RWPE2 (cell line): ENCODE measurements at regions not wholly inside any gene's neighbourhood (a gene's known extent, or its start where the extent isn't known, plus 50 kb on each side); places are given as distances from the start of the nearest gene placed in this dataset.
"Not testable (repeated sequence)": the region's sequence is repeated elsewhere in the genome, so short reads cannot be mapped to it uniquely, and the experiment has no call there.

Experiments used
- ATAC-seq: fragments of 200-7000 bp; cut with Tn5 transposase; 3 replicates; pipeline ENCODE4 v1.9.1; 2021; ENCODE audit warnings: low read depth
- DNase-seq: peaks from one replicate; pipeline ENCODE4 v3.0.0-alpha.2; 2020; ENCODE audit warnings: low spot score
- H3K27ac ChIP-seq: fragments of 450-650 bp; 2 replicates; pipeline ENCODE4 v1.5.1; 2017; ENCODE audit warnings: mild to moderate bottlenecking; ENCODE audit not compliant: poor library complexity, severe bottlenecking
- H3K27me3 ChIP-seq: fragments of 250-450 bp; sonication (Bioruptor Pico); 2 replicates; pipeline ENCODE4 v1.5.1; 2021; ENCODE audit warnings: mild to moderate bottlenecking, moderate library complexity; ENCODE audit not compliant: insufficient read depth, poor library complexity, severe bottlenecking
- H3K36me3 ChIP-seq: fragments of 250-450 bp; sonication (Bioruptor Pico); 2 replicates; pipeline ENCODE4 v1.5.1; 2020; ENCODE audit warnings: low read depth, mild to moderate bottlenecking, moderate library complexity
- H3K4me1 ChIP-seq: fragments of 250-450 bp; sonication (Bioruptor Pico); 2 replicates; pipeline ENCODE4 v1.5.1; 2021; ENCODE audit warnings: mild to moderate bottlenecking, moderate library complexity; ENCODE audit not compliant: insufficient read depth, poor library complexity, severe bottlenecking
- H3K4me3 ChIP-seq: fragments of 250-450 bp; sonication (Bioruptor Pico); 2 replicates; pipeline ENCODE4 v1.5.1; 2021; ENCODE audit warnings: mild to moderate bottlenecking, moderate library complexity; ENCODE audit not compliant: severe bottlenecking
- H3K9me3 ChIP-seq: fragments of 250-450 bp; sonication (Bioruptor Pico); 2 replicates; pipeline ENCODE4 v1.5.1; 2021; ENCODE audit warnings: mild to moderate bottlenecking, moderate library complexity; ENCODE audit not compliant: severe bottlenecking
- CTCF ChIP-seq: fragments of 450-650 bp; IDR thresholded peaks from one replicate; pipeline ENCODE4 v1.5.1; 2017; ENCODE audit warnings: mild to moderate bottlenecking, moderate library complexity; ENCODE audit not compliant: poor library complexity, severe bottlenecking

DNA sequence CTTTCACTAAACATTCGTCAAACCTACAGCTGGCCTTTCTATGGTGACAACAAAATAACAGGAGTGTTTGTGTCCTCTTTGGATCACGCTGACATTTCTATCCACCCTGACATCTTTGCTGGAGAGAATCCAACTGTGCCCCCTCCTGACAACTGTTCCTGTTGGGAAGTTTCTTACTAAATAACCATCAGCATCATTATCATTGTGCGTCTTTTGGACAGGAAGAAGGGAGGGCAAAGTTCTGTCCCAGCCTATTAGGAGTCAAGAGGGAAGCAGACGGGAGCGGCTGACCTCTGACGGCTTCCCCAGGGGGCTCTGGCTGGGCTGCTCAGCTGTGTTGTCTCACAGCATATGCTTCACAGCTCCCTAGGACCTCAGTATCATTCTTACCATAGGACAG is 195.9 kb upstream of the SULF2 start:
- Histone ChIP-seq H3K36me3 (no peaks in the 10 kb centered on the region), H3K4me3 (no peak overlapping the region), H3K9me3 (no peaks in the 10 kb centered on the region), H3K4me1 (peaks cover 9% of the 10 kb centered on the region), H3K27me3 (no peaks in the 10 kb centered on the region), H3K27ac (no peak overlapping the region)
- no peak for ATAC-seq
- DNase-seq, result peak; percentile 21
- no peak for TF ChIP-seq CTCF

DNA sequence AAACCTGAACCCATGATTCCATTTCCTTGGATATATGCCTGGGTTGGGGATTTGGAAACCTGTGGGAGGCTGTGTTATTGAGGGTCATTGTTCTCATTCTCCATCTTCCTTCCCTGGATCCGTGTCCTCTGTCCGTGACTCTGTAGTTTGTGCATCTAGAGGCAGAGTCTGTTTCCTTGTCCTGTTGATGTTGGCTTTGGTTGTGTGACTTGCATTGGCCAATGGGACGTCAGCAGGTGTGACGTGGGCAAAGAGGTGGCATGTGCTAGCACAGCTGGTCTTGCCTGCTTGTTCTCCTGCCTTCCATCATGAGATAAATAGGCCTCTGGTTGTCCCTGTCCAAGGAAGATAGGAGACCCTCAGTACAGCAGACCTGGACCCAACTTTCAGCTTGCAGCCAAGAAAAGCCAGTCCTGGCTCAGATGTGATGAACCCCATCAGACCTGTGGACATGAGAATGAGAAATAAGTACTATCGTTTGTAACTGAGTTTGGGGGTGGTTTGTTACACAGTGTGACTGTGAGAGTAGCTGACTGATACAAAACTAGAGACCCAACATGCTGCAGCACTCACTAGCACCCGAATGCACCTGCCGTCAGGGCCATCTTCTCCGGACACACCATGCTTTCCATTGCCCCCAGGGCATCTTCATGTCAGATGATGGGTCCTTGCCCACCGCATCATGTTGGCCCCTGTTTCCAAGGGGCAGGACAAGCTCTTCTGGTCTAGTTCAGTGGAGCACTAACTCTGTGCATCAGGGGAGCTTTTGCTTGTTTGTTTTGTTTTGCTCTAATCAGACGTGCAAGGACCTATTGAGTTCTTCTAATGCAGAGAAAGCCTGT is 195.3 kb upstream of the SULF2 start:
- Histone ChIP-seq H3K9me3 (no peaks in the 10 kb centered on the region), H3K4me1 (peaks cover 9% of the 10 kb centered on the region), H3K27ac (no peak overlapping the region), H3K4me3 (no peak overlapping the region), H3K36me3 (no peaks in the 10 kb centered on the region), H3K27me3 (no peaks in the 10 kb centered on the region)
- ATAC-seq (no peak), DNase-seq (peak; percentile 62)
- TF ChIP-seq CTCF, result no peak

DNA sequence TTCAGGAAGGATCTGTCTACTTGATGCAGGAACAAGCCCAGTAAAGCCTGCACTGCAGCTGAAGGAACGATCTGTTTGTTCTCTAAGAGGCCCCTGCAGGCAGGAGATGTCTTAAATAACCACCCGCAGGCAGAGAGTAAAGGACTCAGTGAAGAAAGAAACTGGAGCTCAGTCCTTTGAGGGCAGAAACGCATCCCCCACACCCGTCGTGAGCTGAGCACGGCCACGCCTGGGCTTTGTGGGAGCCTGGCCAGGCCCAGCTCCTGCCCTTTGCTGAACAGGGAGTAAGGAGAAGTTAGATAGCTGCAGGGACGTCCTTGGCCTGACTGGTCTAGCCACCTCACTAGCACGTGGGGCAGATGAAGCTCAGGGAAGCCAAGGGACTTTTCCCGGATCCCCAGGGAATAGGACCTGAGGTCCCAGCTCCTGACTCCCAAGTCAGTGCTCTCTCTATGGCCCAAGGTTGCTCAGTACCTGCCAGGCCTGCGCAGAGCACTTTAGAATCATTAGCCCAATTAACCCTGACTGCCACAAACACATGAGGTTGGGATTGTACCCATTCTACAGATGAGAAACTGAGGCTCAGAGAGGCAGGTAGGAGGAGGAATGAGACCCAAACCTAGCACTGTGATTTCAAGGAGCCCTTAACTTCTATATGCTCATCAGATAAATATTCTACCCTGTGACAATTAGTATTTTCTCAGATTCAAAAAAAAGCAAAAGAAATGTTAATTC is 194.2 kb upstream of the SULF2 start:
- not testable (repeated sequence) for H3K36me3 ChIP-seq, H3K27ac ChIP-seq, H3K9me3 ChIP-seq, H3K4me3 ChIP-seq, ATAC-seq, H3K27me3 ChIP-seq, H3K4me1 ChIP-seq
- DNase-seq, result peak; percentile 42

GRCh38 chr20:47978428-47979120 is 193.3 kb upstream of the SULF2 start:
- H3K4me1 ChIP-seq, H3K9me3 ChIP-seq, H3K27ac ChIP-seq, H3K27me3 ChIP-seq, H3K4me3 ChIP-seq, H3K36me3 ChIP-seq: not testable (repeated sequence)
- DNase-seq (peak; percentile 47), ATAC-seq (peak; percentile 31; the same call in 1 of the 3 replicates)

- H3K4me3 ChIP-seq, H3K27me3 ChIP-seq, H3K36me3 ChIP-seq, H3K4me1 ChIP-seq, H3K27ac ChIP-seq, H3K9me3 ChIP-seq: not testable (repeated sequence)
- ATAC-seq (peak; percentile 35; the same call in 2 of the 3 replicates), DNase-seq (peak; percentile 72)
These were observed 192.5 kb upstream of the SULF2 start for GRCh38 chr20:47977789-47978252.
